A673 (cell line): ENCODE measurements at regions not wholly inside any gene's neighbourhood (a gene's known extent, or its start where the extent isn't known, plus 50 kb on each side); places are given as distances from the start of the nearest gene placed in this dataset.

ENCODE experiments used
- BruUV-seq: library from RNA; stranded (reverse); fragments of 400-500 nt; replicated peaks from 2 replicates; lab custom pipeline; 2021; lab: Mats Ljungman, UMichigan
- CTCF ChIA-PET: fragments of 300-600 bp; sonication (Branson Sonifier 250); formaldehyde crosslinking; loops from one replicate; lab custom pipeline; 2022; ENCODE audit warnings: antibody characterized with exemption; lab: Charles Lee
- POLR2A ChIA-PET: fragments of 300-600 bp; sonication (Branson Sonifier 250); formaldehyde crosslinking; loops from one replicate; lab custom pipeline; 2022; ENCODE audit warnings: antibody characterized with exemption; ENCODE audit not compliant: low non-redundant PET; lab: Charles Lee
- DNase-seq: peaks from one replicate; pipeline ENCODE4 v3.0.0-alpha.2; 2015; ENCODE audit warnings: low spot score
- H3K27ac ChIP-seq: fragments of 200-600 bp; sonication (generic); 2 replicates; pipeline ENCODE4 v1.5.1; 2016; ENCODE audit warnings: mixed run types, low read depth, mild to moderate bottlenecking, mixed read lengths, antibody characterized with exemption, low read length; ENCODE audit not compliant: poor library complexity, severe bottlenecking
- H3K27me3 ChIP-seq: fragments of 200-600 bp; sonication (generic); replicated peaks from 2 replicates; pipeline ENCODE4 v1.6.1; 2017; ENCODE audit warnings: mixed run types, low read depth, mild to moderate bottlenecking, mixed read lengths, antibody characterized with exemption, low read length; ENCODE audit not compliant: insufficient read depth, poor library complexity
- H3K36me3 ChIP-seq: fragments of 200-600 bp; sonication (generic); 2 replicates; pipeline ENCODE4 v1.6.1; 2016; ENCODE audit warnings: mixed run types, mild to moderate bottlenecking, mixed read lengths, antibody characterized with exemption, low read length; ENCODE audit not compliant: insufficient read depth, poor library complexity, severe bottlenecking
- H3K4me1 ChIP-seq: fragments of 200-600 bp; sonication (generic); 2 replicates; pipeline ENCODE4 v1.6.1; 2017; ENCODE audit warnings: mixed run types, mild to moderate bottlenecking, mixed read lengths, antibody characterized with exemption, low read length; ENCODE audit not compliant: insufficient read depth, poor library complexity, severe bottlenecking
- H3K4me3 ChIP-seq: fragments of 200-600 bp; sonication (generic); 2 replicates; pipeline ENCODE4 v1.5.1; 2016; ENCODE audit warnings: low read depth, mixed run types, mild to moderate bottlenecking, mixed read lengths, low read length; ENCODE audit not compliant: poor library complexity, severe bottlenecking
- H3K9me3 ChIP-seq: fragments of 200-600 bp; sonication (generic); 2 replicates; pipeline ENCODE4 v1.6.1; 2016; ENCODE audit warnings: mixed run types, low read depth, mild to moderate bottlenecking, mixed read lengths, antibody characterized with exemption, low read length; ENCODE audit not compliant: poor library complexity, severe bottlenecking
- CTCF ChIP-seq: fragments of 300-800, 200-600 bp; sonication (generic); conservative IDR thresholded peaks from 2 replicates; pipeline ENCODE4 v1.5.1; 2017; ENCODE audit warnings: low read depth, mild to moderate bottlenecking, antibody characterized with exemption, low read length, moderate library complexity, mixed read lengths
- EZH2 ChIP-seq: fragments of 200-600 bp; sonication (generic); IDR thresholded peaks from 2 replicates; pipeline ENCODE4 v1.6.1; 2017; ENCODE audit warnings: borderline replicate concordance, low read depth, mild to moderate bottlenecking, mixed read lengths, antibody characterized with exemption, low read length; ENCODE audit not compliant: poor library complexity, severe bottlenecking
- intact Hi-C: fragments of 100-400 bp; cut with micrococcal nuclease; formaldehyde crosslinking; loops from one replicate; pipeline ENCODE4 v1.10.0; 2022; ENCODE audit not compliant: unreplicated experiment

GRCh38 chr3:25239042-25239441 is 189.0 kb upstream of the RARB start:
- no peaks in the 10 kb centered on the region for H3K4me1 ChIP-seq
- no peak overlapping the region for H3K27ac ChIP-seq
- H3K27me3 ChIP-seq, result peaks cover 3% of the 10 kb centered on the region
- ChIA-PET CTCF (no interaction called here), POLR2A (no interaction called here)
- no TSS peak for BruUV-seq
- no peak overlapping the region for H3K4me3 ChIP-seq
- H3K9me3 ChIP-seq, result no peaks in the 10 kb centered on the region
- TF ChIP-seq EZH2 (no peak), CTCF (no peak)
- intact Hi-C loops, result no loop called here
- no peaks in the 10 kb centered on the region for H3K36me3 ChIP-seq
- no peak for DNase-seq

DNA sequence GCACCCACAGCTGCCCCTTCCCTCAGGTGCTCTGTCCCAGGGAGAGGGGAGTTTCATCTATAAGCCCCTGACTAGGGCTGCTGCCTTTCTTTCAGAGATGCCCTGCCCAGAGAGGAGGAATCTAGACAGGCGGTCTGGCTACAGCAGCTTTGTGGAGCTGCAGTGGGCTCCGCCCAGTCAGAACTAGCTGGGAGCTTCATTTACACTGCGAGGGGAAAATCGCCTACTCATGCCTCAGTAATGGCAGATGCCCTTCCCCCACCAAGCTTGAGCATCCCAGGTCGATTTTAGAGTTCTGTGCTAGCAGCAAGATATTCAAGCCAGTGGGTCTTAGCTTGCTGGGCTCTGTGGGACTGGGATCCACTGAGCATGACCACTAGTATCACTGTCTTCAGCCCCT is 181.2 kb upstream of the RARB start:
- CTCF ChIA-PET, result no interaction called here
- peak; percentile 2 for DNase-seq
- TF ChIP-seq EZH2, result no peak
- no TSS peak for BruUV-seq
- H3K27ac ChIP-seq, result no peak overlapping the region
- H3K9me3 ChIP-seq, result no peaks in the 10 kb centered on the region
- H3K4me1 ChIP-seq, result no peaks in the 10 kb centered on the region
- POLR2A ChIA-PET, result no interaction called here
- no peak overlapping the region for H3K4me3 ChIP-seq
- H3K27me3 ChIP-seq, result no peaks in the 10 kb centered on the region
- intact Hi-C loops, result no loop called here
- no peaks in the 10 kb centered on the region for H3K36me3 ChIP-seq

- BruUV-seq, result no TSS peak
- H3K27ac ChIP-seq, result no peak overlapping the region
- intact Hi-C loops, result no loop called here
- peaks cover 5% of the 10 kb centered on the region for H3K27me3 ChIP-seq
- no peak for DNase-seq
- no peaks in the 10 kb centered on the region for H3K36me3 ChIP-seq
- no peaks in the 10 kb centered on the region for H3K9me3 ChIP-seq
- TF ChIP-seq CTCF (no peak), EZH2 (no peak)
- ChIA-PET CTCF (no interaction called here), POLR2A (no interaction called here)
- H3K4me1 ChIP-seq, result no peaks in the 10 kb centered on the region
- no peak overlapping the region for H3K4me3 ChIP-seq
Measured at GRCh38 chr3:25252291-25252690, 175.8 kb upstream of the RARB start.

GRCh38 chr3:25257026-25257425 is 171.0 kb upstream of the RARB start:
- Histone ChIP-seq H3K27me3 (peaks cover 5% of the 10 kb centered on the region), H3K4me3 (no peak overlapping the region), H3K4me1 (no peaks in the 10 kb centered on the region), H3K36me3 (no peaks in the 10 kb centered on the region), H3K9me3 (no peaks in the 10 kb centered on the region), H3K27ac (no peak overlapping the region)
- intact Hi-C loops, result no loop called here
- BruUV-seq, result no TSS peak
- ChIA-PET POLR2A (no interaction called here), CTCF (no interaction called here)
- DNase-seq, result no peak
- TF ChIP-seq EZH2, result no peak
- no peak for TF ChIP-seq CTCF
